Heart right ventricle (tissue), 16 donors: ENCODE measurements at regions not wholly inside any gene's neighbourhood (a gene's known extent, or its start where the extent isn't known, plus 50 kb on each side); places are given as distances from the start of the nearest gene placed in this dataset.
A peak's percentile ranks its signal among the peaks of the same experiment; 100 is the strongest.

Experiments used
- ATAC-seq, 8 donors: fragments of 200-7000 bp; cut with Tn5 transposase; one replicate each; pipeline ENCODE4 v1.9.1; 2020; ENCODE audit warnings: mild to moderate bottlenecking in 8 of 8, moderate library complexity in 8 of 8, moderate number of reproducible peaks in 1 of 8
- DNase-seq, 2 donors: peaks; one replicate each; pipeline ENCODE4 v3.0.0-alpha.2; 2020
- H3K27ac ChIP-seq, 10 donors: fragments of 200-600 bp; sonication (generic) in 2 of 10; one replicate each; pipeline versions ENCODE4 v1.5.0 to v1.8.0; 2020 to 2022; ENCODE audit warnings: mild to moderate bottlenecking in 3 of 10
- H3K27me3 ChIP-seq, 7 donors: fragments of 200-600 bp; one replicate each; pipeline ENCODE4 v1.8.0; 2021 to 2022; ENCODE audit warnings: mild to moderate bottlenecking in 2 of 7
- H3K36me3 ChIP-seq, 9 donors: fragments of 200-600 bp; sonication (generic) in 1 of 9; one replicate each; pipeline versions ENCODE4 v1.5.0 to v1.8.0; 2020 to 2022; ENCODE audit warnings: mild to moderate bottlenecking in 2 of 9
- H3K4me1 ChIP-seq, 9 donors: fragments of 200-600 bp; sonication (generic) in 1 of 9; one replicate each; pipeline versions ENCODE4 v1.5.0 to v1.8.0; 2020 to 2022; ENCODE audit warnings: mild to moderate bottlenecking in 4 of 9
- H3K4me3 ChIP-seq, 10 donors: fragments of 200-600 bp; sonication (generic) in 2 of 10; one replicate each; pipeline versions ENCODE4 v1.5.0 to v1.8.0; 2020 to 2022; ENCODE audit warnings: mild to moderate bottlenecking in 7 of 10, moderate library complexity in 2 of 10
- H3K9me3 ChIP-seq, 11 donors: fragments of 200-600 bp in 10 of 11; sonication (generic) in 2 of 11; one replicate each; pipeline versions ENCODE4 v1.5.0 to v1.8.0; 2013 to 2022; ENCODE audit warnings: mild to moderate bottlenecking in 2 of 11, control low read depth in 1 of 11, moderate library complexity in 1 of 11
- WGBS, 2 donors: extraction: QIAGEN DNeasy Blood & Tissue Kit; methylation state at CpG; one replicate each; pipeline ENCODE4 v1.1.7; 2013; ENCODE audit warnings: inconsistent platforms in 1 of 2; 5-methylcytosine and 5-hydroxymethylcytosine counted together
- intact Hi-C, 10 donors: fragments of 100-400 bp; cut with DNase I; formaldehyde crosslinking; loops; one replicate each; pipeline versions ENCODE4 v1.11.1 to v1.14.2; 2022
- TF ChIP-seq, protein P1 (sequence below), 9 donors: fragments of 200-600 bp; sonication (generic) in 2 of 9; IDR thresholded peaks; one replicate each; pipeline versions ENCODE4 v1.5.0 to v1.8.0; 2021 to 2022; ENCODE audit warnings: antibody characterized with exemption in 9 of 9, mild to moderate bottlenecking in 5 of 9, moderate library complexity in 1 of 9
- donor health status: Arrhythmogenic right ventricular cardiomyopathy.
- donor health status: ischemic (EF 13 %, LVEDD 7.1; RV severe dilation, severe dysfunction).
- donor health status: healthy with polysubstance abuse.
- donor health status: DM: no; HTN: yes; CAD: no.
- donor health status: DM: no; HTN: no; CAD: no.
- donor health status: ischemic (EF 25% LVEDD 6.9; RV normal size, moderate dysfunction).
- donor health status: ischemic (EF 25% LVEDD 5.7; RV mildly dilated, moderate dysfunction).
- donor health status: healthy.
- donor health status: DM: yes; HTN: yes; CAD: no.
- donor health status: Ischemic cardiomyopathy.
- donor health status: ischemic (EF 35%, LVEDD 5.7; RV mildly dilated, moderate dysfunction).
- donor health status: nonischemic (EF 11% LVEDD 7.7; RV severe dilation, severe dysfunction).
- donor health status: DM: yes; HTN: yes; CAD: no.
- donor health status: PGD.
- donor health status: ischemic (EF 29% LVEDD 5.4; RV normal size, mild dysfunction).
- donor health status: nonischemic (EF 23%, LVEDD 6.1; RV moderate dilation, normal function).

DNA sequence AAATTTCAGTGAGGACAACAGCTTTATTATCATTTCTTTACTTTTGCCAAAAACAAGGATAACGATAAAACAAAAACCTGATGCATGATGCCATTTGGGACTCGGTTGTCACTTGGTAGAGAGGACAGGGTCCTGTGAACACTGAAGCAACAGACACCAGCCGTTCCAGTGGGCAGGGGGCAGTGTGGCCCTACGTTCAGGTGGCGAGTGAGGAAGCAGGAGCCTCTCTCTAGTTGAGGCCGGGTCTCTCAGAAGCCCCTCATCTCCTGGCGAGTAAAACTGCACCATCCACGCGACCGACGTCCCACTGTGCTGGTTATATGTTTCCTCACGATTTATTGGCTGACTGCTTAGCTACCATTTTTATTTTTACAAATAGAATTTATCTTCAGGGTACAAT is 231.6 kb downstream of the THBS2 start:
- H3K9me3 ChIP-seq = peaks cover 0 to 15% (median under 1%) of the 10 kb centered on the region in 11 donors
- no peak for DNase-seq
- TF ChIP-seq, protein P1, sequence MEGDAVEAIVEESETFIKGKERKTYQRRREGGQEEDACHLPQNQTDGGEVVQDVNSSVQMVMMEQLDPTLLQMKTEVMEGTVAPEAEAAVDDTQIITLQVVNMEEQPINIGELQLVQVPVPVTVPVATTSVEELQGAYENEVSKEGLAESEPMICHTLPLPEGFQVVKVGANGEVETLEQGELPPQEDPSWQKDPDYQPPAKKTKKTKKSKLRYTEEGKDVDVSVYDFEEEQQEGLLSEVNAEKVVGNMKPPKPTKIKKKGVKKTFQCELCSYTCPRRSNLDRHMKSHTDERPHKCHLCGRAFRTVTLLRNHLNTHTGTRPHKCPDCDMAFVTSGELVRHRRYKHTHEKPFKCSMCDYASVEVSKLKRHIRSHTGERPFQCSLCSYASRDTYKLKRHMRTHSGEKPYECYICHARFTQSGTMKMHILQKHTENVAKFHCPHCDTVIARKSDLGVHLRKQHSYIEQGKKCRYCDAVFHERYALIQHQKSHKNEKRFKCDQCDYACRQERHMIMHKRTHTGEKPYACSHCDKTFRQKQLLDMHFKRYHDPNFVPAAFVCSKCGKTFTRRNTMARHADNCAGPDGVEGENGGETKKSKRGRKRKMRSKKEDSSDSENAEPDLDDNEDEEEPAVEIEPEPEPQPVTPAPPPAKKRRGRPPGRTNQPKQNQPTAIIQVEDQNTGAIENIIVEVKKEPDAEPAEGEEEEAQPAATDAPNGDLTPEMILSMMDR (IDR thresholded peaks at IDR 0.05) = no peak
- H3K4me1 ChIP-seq = no peaks in the 10 kb centered on the region
- WGBS, 2 donors = 85 to 86% methylated on average over 12 of the region's 12 CpGs
- intact Hi-C loops = no loop called here
- no peak overlapping the region for H3K27ac ChIP-seq
- H3K36me3 ChIP-seq = no peaks in the 10 kb centered on the region
- H3K4me3 ChIP-seq = no peak overlapping the region
- ATAC-seq = no peak
- H3K27me3 ChIP-seq = peaks cover 0 to 6% (median 0%) of the 10 kb centered on the region in 7 donors

GRCh38 chr6:169020821-169021220 is 232.8 kb downstream of the THBS2 start:
- ATAC-seq (no peak), DNase-seq (no peak)
- Histone ChIP-seq H3K27ac (no peak overlapping the region), H3K27me3 (peaks cover 0 to 6% (median 0%) of the 10 kb centered on the region in 7 donors), H3K4me1 (no peaks in the 10 kb centered on the region), H3K36me3 (no peaks in the 10 kb centered on the region), H3K9me3 (peaks cover 0 to 23% (median 10%) of the 10 kb centered on the region in 11 donors), H3K4me3 (no peak overlapping the region)
- TF ChIP-seq, protein P1 (IDR thresholded peaks at IDR 0.05) = no peak
- 88 to 91% methylated on average over 8 of the region's 8 CpGs for WGBS, 2 donors
- intact Hi-C loops = no loop called here

GRCh38 chr6:169019727-169020491 is 233.7 kb downstream of the THBS2 start:
- 67 to 71% methylated on average over 9 of the region's 9 CpGs for WGBS, 2 donors
- Histone ChIP-seq H3K4me3 (no peak overlapping the region), H3K36me3 (no peaks in the 10 kb centered on the region), H3K9me3 (peaks cover 0 to 23% (median 10%) of the 10 kb centered on the region in 11 donors), H3K27me3 (peaks cover 0 to 6% (median 0%) of the 10 kb centered on the region in 7 donors), H3K27ac (no peak overlapping the region), H3K4me1 (no peaks in the 10 kb centered on the region)
- TF ChIP-seq, protein P1 (IDR thresholded peaks at IDR 0.05) = peak in 3 of 9 donors; percentile 11 to 14 (median 13)
- intact Hi-C loops = no loop called here
- no peak for ATAC-seq
- DNase-seq = no peak

DNA sequence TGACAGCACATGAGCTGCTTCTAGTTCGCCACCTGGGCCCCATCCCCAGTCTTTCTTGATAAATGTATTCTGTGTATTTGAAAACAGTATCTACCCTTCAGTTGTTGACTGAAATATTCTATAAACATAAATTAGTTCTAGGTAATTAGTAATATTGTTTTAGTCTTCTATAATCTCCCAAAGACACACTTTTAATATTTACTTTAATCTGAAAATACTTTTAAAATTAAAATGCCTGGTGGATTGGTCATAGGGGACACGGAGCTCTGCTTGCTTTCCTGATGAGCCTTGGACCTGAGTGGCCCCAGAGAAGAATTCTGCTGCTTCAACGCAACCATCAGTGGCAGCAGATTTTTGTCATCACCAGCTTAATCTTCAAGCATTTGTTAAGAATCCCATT is 234.5 kb downstream of the THBS2 start:
- DNase-seq (no peak), ATAC-seq (no peak)
- WGBS, 2 donors = 70 to 72% methylated on average over 3 of the region's 3 CpGs
- intact Hi-C loops = no loop called here
- Histone ChIP-seq H3K36me3 (no peaks in the 10 kb centered on the region), H3K4me1 (no peaks in the 10 kb centered on the region), H3K27me3 (peaks cover 0 to 6% (median 0%) of the 10 kb centered on the region in 7 donors), H3K4me3 (no peak overlapping the region), H3K27ac (no peak overlapping the region), H3K9me3 (peaks cover 0 to 20% (median 10%) of the 10 kb centered on the region in 11 donors)
- TF ChIP-seq, protein P1 (IDR thresholded peaks at IDR 0.05) = no peak
